SJSA1 (cell line): ENCODE measurements at regions not wholly inside any gene's neighbourhood (a gene's known extent, or its start where the extent isn't known, plus 50 kb on each side); places are given as distances from the start of the nearest gene placed in this dataset.

Source experiments
- DNase-seq, 2 experiments: peaks; one replicate each; pipeline ENCODE4 v3.0.0-alpha.2; 2015 to 2020; ENCODE audit warnings: low spot score in 2 of 2, low read depth in 1 of 2
- H3K27ac ChIP-seq: fragments of 250-450 bp; sonication (Bioruptor Pico); 2 replicates; pipeline ENCODE4 v1.5.1; 2020; ENCODE audit warnings: mild to moderate bottlenecking, moderate library complexity
- H3K27me3 ChIP-seq: fragments of 250-450 bp; sonication (Bioruptor Pico); replicated peaks from 2 replicates; pipeline ENCODE4 v1.5.1; 2020; ENCODE audit warnings: mild to moderate bottlenecking, moderate library complexity
- H3K36me3 ChIP-seq: fragments of 250-450 bp; sonication (Bioruptor Pico); 2 replicates; pipeline ENCODE4 v1.5.1; 2020; ENCODE audit warnings: mild to moderate bottlenecking
- H3K4me1 ChIP-seq: fragments of 250-450 bp; sonication (Bioruptor Pico); replicated peaks from 2 replicates; pipeline ENCODE4 v1.6.1; 2021; ENCODE audit warnings: mild to moderate bottlenecking
- H3K4me3 ChIP-seq: fragments of 250-450 bp; sonication (Bioruptor Pico); 2 replicates; pipeline ENCODE4 v1.5.1; 2020; ENCODE audit warnings: mild to moderate bottlenecking
- H3K9me3 ChIP-seq: fragments of 250-450 bp; sonication (Bioruptor Pico); replicated peaks from 2 replicates; pipeline ENCODE4 v1.5.1; 2020; ENCODE audit warnings: mild to moderate bottlenecking

DNA sequence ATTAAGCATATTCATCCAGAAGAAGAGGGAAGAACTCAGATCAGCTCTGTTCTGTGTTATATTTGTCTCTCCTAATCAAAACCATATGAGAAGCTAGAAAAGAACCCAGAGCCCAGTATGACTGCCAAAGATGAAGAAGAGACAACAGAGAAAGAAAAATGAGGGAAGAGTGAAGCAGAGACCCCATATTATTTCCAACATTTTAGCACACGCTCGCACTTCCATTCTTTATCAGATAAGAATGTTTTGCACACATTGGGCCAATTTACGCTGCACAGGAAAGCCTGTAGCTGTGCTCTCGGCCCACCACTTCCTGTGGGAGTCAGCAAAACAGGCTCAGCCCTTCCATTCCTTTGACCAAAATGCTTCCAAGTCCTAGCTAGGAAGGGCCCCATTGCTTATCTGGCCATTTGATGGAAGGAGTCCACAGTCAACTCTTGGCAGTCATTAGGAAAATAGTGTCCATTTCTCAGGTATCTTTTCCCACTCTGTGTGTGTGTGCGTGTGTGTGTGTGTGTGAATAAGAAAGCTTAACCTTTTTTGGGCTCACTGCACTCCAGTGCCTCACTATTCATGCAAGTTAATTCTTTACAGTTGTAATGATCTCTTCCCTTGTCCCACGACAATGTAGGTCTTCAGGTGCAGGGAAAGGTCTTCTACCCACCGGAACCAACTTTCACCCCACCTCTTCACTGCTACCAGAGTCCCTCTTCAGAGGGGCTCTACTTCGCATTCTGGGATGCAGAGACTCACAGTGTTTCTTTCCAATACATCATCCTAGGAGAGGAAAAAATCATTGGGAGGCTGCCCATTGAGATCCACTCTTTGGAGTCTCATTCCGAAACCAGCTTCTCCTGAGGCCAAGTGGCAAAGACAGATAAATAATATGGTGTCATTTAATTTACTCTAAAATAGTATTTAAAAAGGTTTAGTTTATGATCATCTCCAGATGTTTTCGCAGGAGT, 237.5 kb downstream of the COG6 start:
- no peak for DNase-seq
- Histone ChIP-seq H3K4me3 (no peak overlapping the region), H3K27ac (no peak overlapping the region), H3K27me3 (no peaks in the 10 kb centered on the region), H3K36me3 (no peaks in the 10 kb centered on the region), H3K4me1 (0 out of 2 replicates have a peak, but pooled peaks cover 5% of the 10 kb centered on the region), H3K9me3 (no peaks in the 10 kb centered on the region)

DNA sequence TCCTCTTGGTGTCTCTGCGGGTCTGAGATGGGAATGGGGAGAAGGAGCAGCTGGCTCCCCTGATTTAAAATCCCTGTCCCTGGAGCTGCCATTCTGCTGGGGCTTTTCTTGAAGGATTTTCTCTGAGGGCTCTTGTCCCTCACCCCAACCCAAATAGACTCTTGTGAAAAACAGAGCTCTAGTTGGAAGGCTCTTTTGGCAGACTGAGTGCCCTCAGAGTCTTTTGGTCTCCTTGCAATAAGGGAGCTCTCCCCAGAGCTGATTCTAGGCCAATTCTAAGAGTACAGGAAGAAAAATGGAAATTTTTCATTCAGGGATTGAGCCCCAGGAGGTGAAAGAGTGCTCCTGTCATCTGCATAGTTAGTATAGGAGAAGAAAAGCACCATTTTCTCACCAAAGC, 238.3 kb downstream of the COG6 start:
- Histone ChIP-seq H3K36me3 (no peaks in the 10 kb centered on the region), H3K9me3 (no peaks in the 10 kb centered on the region), H3K4me3 (no peak overlapping the region), H3K27ac (no peak overlapping the region), H3K27me3 (no peaks in the 10 kb centered on the region), H3K4me1 (0 out of 2 replicates have a peak, but pooled peaks cover 5% of the 10 kb centered on the region)
- no peak for DNase-seq

DNA sequence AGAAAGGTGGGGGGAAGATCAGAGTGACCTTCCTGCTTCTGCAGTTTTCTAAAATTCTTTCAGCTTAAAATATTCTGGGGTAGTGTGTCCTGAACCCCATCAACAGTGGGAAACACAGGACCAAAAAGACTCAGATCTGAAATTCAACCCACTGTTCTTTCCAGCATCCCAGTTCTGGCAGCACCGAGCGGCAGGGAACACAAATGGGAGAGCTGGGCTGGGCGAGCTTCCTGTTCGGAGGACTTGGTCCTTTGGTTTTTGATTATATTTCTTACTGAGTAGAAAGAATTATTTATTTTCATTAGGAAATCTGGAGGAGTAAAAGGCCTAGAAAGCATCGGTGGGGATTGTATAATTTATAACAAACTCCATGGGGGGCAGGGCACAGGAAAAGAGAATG, 239.1 kb downstream of the COG6 start:
- DNase-seq, result no peak
- H3K4me1 ChIP-seq, result 0 out of 2 replicates have a peak, but pooled peaks cover 5% of the 10 kb centered on the region
- no peaks in the 10 kb centered on the region for H3K9me3 ChIP-seq
- H3K27me3 ChIP-seq, result no peaks in the 10 kb centered on the region
- no peak overlapping the region for H3K27ac ChIP-seq
- no peak overlapping the region for H3K4me3 ChIP-seq
- no peaks in the 10 kb centered on the region for H3K36me3 ChIP-seq

DNA sequence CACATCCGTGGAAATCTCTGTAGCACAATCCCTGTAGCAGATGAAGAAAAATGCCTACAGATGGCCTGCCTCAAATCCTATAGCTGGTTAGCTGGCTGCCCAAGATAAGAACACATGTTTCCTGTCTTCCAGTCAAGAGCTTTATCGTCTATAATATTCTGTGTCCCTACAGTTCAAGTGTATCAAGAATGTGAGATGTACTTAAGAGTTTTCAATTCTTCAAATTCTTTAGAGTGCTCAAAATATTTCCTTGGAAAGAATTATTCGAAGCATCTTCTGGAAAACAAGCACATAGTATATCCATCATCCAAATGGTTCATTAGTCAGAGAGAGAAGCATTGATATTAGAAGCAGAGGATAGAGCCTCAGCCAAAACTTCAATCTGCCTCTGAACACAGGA, 239.8 kb downstream of the COG6 start:
- Histone ChIP-seq H3K4me1 (0 out of 2 replicates have a peak, but pooled peaks cover 5% of the 10 kb centered on the region), H3K27ac (no peak overlapping the region), H3K36me3 (no peaks in the 10 kb centered on the region), H3K9me3 (no peaks in the 10 kb centered on the region), H3K27me3 (no peaks in the 10 kb centered on the region), H3K4me3 (no peak overlapping the region)
- DNase-seq, result no peak

DNA sequence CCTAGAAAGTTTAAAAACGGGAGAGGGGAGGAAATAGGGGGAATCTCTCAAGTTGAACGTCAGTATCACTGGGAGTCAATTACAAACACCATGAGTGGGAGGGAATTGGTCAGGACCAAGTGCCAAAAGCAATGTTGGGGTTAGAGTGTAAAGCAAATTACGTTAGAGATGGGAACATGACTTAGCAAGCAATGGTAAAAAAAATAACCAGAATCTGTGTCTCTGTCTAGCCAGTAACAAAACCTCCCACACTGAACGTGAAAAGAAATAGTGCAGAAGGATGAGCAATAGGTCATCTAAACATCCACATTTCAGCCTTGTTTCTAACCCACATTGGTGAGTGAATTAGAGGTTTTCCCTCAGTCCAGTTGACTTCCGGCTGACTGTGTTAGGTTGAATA, 242.2 kb downstream of the COG6 start:
- DNase-seq, result no peak
- no peaks in the 10 kb centered on the region for H3K9me3 ChIP-seq
- no peaks in the 10 kb centered on the region for H3K27me3 ChIP-seq
- no peak overlapping the region for H3K4me3 ChIP-seq
- H3K4me1 ChIP-seq, result 0 out of 2 replicates have a peak, but pooled peaks cover 5% of the 10 kb centered on the region
- H3K36me3 ChIP-seq, result no peaks in the 10 kb centered on the region
- H3K27ac ChIP-seq, result no peak overlapping the region

DNA sequence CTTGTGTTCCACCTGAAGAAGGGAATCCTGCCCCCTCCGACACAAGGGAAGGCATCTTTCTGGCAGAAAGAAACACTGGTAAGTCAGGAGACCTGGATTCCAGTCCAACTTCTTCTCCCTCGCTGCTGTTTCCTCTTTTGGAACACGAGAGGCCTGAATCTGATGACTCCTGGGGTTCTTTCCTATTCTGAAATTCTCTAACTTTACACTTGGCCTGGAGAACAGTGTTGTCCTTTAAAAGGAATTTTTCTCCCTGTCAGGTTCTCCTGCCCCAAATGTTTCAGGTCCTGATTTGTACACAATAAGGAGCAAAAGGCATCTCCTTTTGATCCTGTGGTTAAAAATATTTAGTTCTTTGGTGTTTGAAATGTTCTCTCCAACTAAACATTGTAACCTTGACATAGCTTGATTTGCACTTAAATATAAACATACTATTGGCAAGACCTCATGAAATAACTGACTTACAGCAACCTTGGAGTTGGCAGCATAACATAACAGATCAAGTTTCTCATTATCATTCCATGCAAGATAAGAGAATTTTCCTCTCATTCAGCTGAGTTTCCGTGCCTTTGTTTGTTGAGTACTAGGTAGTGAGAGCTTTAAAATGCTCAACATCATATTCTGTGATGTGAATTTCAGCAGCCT, 244.8 kb downstream of the COG6 start:
- no peaks in the 10 kb centered on the region for H3K36me3 ChIP-seq
- no peaks in the 10 kb centered on the region for H3K9me3 ChIP-seq
- no peak for DNase-seq

DNA sequence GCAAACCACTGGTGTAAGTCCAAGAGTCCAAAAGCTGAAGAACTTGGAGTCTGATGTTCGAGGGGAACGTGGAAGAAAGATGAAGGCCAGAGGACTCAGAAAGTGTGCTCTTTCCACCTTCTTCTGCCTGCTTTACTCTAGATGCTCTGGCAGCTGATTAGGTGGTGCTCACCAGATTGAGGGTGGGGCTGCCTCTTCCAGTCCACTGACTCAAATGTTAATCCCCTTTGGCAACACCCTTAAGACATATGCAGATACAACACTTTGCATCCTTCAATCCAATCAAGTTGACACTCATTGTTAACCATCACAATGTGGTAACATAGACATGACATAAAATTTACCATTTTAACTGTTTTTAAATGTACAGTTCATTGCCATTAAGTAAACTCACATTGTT, 249.5 kb downstream of the COG6 start:
- H3K36me3 ChIP-seq, result no peaks in the 10 kb centered on the region
- no peaks in the 10 kb centered on the region for H3K27me3 ChIP-seq

More for the DNA sequence above, 244.8 kb downstream of the COG6 start:
- Histone ChIP-seq H3K4me3 (no peak overlapping the region), H3K4me1 (no peaks in the 10 kb centered on the region), H3K27me3 (no peaks in the 10 kb centered on the region), H3K27ac (no peak overlapping the region)

DNA sequence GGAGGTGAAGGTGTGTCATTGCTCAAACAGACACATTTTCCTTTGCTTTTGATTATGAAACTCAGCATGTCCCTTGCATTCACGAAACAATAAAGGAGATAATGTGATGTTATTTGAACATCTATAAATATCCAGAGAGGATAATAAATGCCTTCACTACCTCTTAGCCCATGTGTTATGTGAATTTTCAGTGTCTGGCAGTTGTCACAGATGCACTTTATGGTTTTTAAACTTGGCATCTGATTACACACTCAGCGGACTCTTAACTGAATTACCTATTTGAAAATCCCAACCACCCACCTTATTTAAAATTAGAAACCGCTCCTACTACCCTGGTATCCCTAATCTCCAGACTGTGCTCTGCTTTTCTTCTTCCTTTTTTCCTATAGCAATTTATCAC, 254.2 kb downstream of the COG6 start:
- no peak overlapping the region for H3K27ac ChIP-seq
- no peak for DNase-seq
- H3K9me3 ChIP-seq, result no peaks in the 10 kb centered on the region
- H3K27me3 ChIP-seq, result no peaks in the 10 kb centered on the region
- H3K4me1 ChIP-seq, result no peaks in the 10 kb centered on the region
- H3K36me3 ChIP-seq, result no peaks in the 10 kb centered on the region
- no peak overlapping the region for H3K4me3 ChIP-seq

More for the DNA sequence above, 249.5 kb downstream of the COG6 start:
- Histone ChIP-seq H3K27ac (no peak overlapping the region), H3K4me1 (no peaks in the 10 kb centered on the region), H3K4me3 (no peak overlapping the region), H3K9me3 (no peaks in the 10 kb centered on the region)
- no peak for DNase-seq

DNA sequence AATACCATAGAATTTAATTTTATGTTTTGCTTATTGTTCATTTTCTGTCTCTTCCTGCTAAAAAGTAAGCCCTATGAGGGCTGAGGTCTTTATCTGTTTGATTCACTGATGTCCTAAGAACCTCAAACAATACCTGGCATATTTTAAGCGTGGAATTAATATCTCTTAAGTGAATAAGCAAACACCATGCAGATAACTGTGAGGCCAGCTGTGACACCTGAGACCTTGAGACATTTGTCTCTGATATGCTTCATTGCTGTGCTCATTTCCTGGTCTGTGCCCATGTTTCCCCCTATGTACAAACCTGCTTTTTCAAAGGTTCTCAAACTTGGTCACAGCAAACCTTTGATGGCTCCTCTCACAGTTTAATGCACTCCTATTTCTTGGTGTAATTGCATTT, 254.6 kb downstream of the COG6 start:
- DNase-seq, result no peak
- Histone ChIP-seq H3K4me1 (no peaks in the 10 kb centered on the region), H3K27ac (no peak overlapping the region), H3K4me3 (no peak overlapping the region), H3K36me3 (no peaks in the 10 kb centered on the region), H3K27me3 (no peaks in the 10 kb centered on the region), H3K9me3 (no peaks in the 10 kb centered on the region)

DNA sequence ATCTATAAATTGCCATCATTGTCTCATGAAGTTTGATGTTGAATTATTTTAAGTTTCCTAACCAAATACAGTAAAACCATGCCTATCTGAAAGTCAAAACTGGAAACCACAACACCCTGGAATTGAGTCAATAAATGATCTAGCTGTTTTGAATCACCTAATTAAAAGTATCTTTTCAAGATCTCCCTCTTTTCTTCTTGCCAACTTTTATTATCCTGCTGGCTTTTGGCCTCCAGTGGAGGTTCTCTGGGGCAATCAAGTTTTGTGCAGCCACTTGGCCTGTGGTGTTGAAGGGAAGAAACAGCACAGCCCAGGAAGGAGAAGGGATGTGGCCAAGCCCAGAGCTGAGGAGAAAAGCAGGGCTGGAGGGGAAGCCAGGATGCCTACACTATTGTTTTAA, 255.4 kb downstream of the COG6 start:
- Histone ChIP-seq H3K27ac (no peak overlapping the region), H3K9me3 (no peaks in the 10 kb centered on the region), H3K36me3 (no peaks in the 10 kb centered on the region), H3K4me1 (no peaks in the 10 kb centered on the region), H3K4me3 (no peak overlapping the region), H3K27me3 (no peaks in the 10 kb centered on the region)
- DNase-seq, result no peak

DNA sequence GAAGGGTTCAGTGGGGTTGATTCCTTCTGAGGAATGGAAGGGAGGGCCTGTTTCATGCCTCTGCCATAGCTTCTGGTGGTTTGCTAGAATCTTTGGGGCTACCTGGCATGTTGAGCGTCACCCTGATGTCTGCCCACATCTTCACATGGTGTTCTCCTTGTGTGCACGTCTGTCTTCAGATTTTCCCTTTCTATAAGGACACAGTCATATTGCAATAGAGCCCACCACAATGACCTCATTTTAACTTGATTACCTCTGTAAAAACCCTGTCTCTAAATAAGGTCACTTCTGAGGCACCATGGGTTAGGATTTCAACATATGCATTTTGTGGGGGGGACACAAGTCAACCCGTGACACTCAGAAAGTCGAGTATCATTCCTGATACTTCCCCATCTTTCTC, 257.9 kb downstream of the COG6 start:
- Histone ChIP-seq H3K27ac (no peak overlapping the region), H3K27me3 (no peaks in the 10 kb centered on the region), H3K4me3 (no peak overlapping the region), H3K4me1 (no peaks in the 10 kb centered on the region), H3K36me3 (no peaks in the 10 kb centered on the region), H3K9me3 (no peaks in the 10 kb centered on the region)
- DNase-seq, result no peak

DNA sequence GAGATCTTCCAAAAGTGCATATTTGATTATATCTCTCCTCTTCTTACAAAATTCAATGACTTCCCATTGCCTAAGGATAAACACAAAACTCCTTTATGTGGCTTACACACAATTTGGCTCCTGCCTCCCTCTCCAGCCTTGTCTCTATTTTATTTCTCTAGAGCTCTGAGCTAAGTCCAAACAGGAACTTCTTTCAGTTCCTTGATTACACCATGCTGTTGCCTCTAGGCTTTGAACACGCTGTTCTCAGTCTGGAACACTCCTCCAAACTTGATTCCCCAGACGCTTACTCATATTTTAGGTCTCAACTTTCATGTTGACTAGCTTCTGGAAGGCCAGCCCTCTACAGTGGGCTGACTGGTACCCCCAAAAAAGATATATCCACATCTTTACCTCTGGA, 258.5 kb downstream of the COG6 start:
- H3K9me3 ChIP-seq, result no peaks in the 10 kb centered on the region
- H3K4me3 ChIP-seq, result no peak overlapping the region
- no peak overlapping the region for H3K27ac ChIP-seq
- no peaks in the 10 kb centered on the region for H3K27me3 ChIP-seq
- no peaks in the 10 kb centered on the region for H3K36me3 ChIP-seq
- DNase-seq, result no peak
- no peaks in the 10 kb centered on the region for H3K4me1 ChIP-seq

DNA sequence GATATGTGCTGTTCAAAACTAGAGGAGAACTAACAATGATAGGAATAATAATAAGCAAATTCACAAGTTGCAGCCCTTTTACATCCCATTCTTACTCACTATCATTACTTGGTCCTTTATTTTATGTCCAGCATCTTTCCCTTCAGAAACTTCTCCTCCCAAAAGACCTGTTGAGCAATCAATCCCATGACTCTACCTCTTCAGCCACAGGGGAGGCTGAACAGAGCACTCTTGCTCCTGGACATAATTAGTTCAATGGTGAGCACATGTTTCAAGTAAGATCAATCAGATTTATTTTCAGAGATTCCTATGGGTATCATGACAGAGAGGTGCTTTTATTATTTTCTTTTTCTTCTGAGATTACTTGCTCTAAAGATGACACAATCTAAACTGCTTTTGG, 260.0 kb downstream of the COG6 start:
- DNase-seq, result no peak

DNA sequence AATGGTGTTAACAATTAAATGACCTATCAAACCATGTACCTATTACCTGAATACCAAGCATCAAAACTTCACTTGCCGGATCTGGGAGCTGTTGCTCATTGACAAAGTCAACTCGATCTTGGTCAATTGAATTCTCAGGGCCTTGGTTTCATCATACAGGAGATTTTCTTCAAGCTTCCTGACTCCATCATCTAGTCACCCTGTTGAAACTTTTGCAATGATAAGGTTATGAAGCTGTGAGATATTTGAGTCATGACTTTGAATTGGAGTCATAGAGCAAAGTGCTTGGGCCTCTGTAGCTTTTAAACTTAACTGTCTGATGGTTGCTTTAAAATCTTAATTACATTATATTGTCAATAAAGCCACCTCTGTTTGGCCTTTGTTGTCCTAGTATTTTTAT, 260.9 kb downstream of the COG6 start:
- H3K27ac ChIP-seq, result no peak overlapping the region
- H3K4me1 ChIP-seq, result no peaks in the 10 kb centered on the region
- no peaks in the 10 kb centered on the region for H3K36me3 ChIP-seq
- DNase-seq, result no peak
- H3K9me3 ChIP-seq, result no peaks in the 10 kb centered on the region
- no peaks in the 10 kb centered on the region for H3K27me3 ChIP-seq
- H3K4me3 ChIP-seq, result no peak overlapping the region

More for the DNA sequence above, 260.0 kb downstream of the COG6 start:
- Histone ChIP-seq H3K27me3 (no peaks in the 10 kb centered on the region), H3K9me3 (no peaks in the 10 kb centered on the region), H3K4me1 (no peaks in the 10 kb centered on the region), H3K36me3 (no peaks in the 10 kb centered on the region), H3K4me3 (no peak overlapping the region), H3K27ac (no peak overlapping the region)
